Parathyroid adenoma (tissue), 2 donors: ENCODE measurements at regions not wholly inside any gene's neighbourhood (a gene's known extent, or its start where the extent isn't known, plus 50 kb on each side); places are given as distances from the start of the nearest gene placed in this dataset.

Experiments used
- H2AFZ ChIP-seq: fragments of 300-600 bp; sonication (generic); one replicate; pipeline ENCODE4 v1.7.0; 2017; ENCODE audit warnings: antibody characterized with exemption, mild to moderate bottlenecking
- H3K27ac ChIP-seq: fragments of 300-600 bp; sonication (generic); one replicate; pipeline ENCODE4 v1.7.0; 2017
- H3K27me3 ChIP-seq: fragments of 300-600 bp; sonication (generic); one replicate; pipeline ENCODE4 v1.7.0; 2017; ENCODE audit warnings: low read length; ENCODE audit not compliant: control insufficient read depth, insufficient read depth
- H3K36me3 ChIP-seq: fragments of 300-600 bp; sonication (generic); one replicate; pipeline ENCODE4 v1.7.0; 2017; ENCODE audit warnings: low read length; ENCODE audit not compliant: control insufficient read depth, insufficient read depth
- H3K4me1 ChIP-seq: fragments of 300-600 bp; sonication (generic); one replicate; pipeline ENCODE4 v1.7.0; 2017; ENCODE audit warnings: control low read depth
- H3K4me2 ChIP-seq: fragments of 300-600 bp; sonication (generic); one replicate; pipeline ENCODE4 v1.7.0; 2017; ENCODE audit warnings: low read length
- H3K4me3 ChIP-seq: fragments of 300-600 bp; sonication (generic); one replicate; pipeline ENCODE4 v1.7.0; 2017; ENCODE audit warnings: low read depth, low read length
- H3K79me2 ChIP-seq: fragments of 300-600 bp; sonication (generic); one replicate; pipeline ENCODE4 v1.7.0; 2017; ENCODE audit warnings: control low read depth
- H3K9ac ChIP-seq: fragments of 300-600 bp; sonication (generic); one replicate; pipeline ENCODE4 v1.7.0; 2017; ENCODE audit warnings: mild to moderate bottlenecking
- H3K9me3 ChIP-seq: fragments of 300-600 bp; sonication (generic); one replicate; pipeline ENCODE4 v1.7.0; 2017; ENCODE audit warnings: low read length; ENCODE audit not compliant: control insufficient read depth
- CTCF ChIP-seq: fragments of 300-600 bp; sonication (generic); IDR thresholded peaks from one replicate; pipeline ENCODE4 v1.7.0; 2017; ENCODE audit warnings: antibody characterized with exemption, mild to moderate bottlenecking
- donor health status: primary hyperparathyroidism.

GRCh38 chr1:94362466-94363058 lies 55.6 kb upstream of the ABCD3 start:
- H3K79me2 ChIP-seq = no peaks in the 10 kb centered on the region

GRCh38 chr1:94358630-94359599 lies 59.3 kb upstream of the ABCD3 start:
- no peak overlapping the region for H2AFZ ChIP-seq
- no peak overlapping the region for H3K27ac ChIP-seq
- H3K36me3 ChIP-seq = no peaks in the 10 kb centered on the region
- no peaks in the 10 kb centered on the region for H3K27me3 ChIP-seq
- no peaks in the 10 kb centered on the region for H3K4me1 ChIP-seq
- H3K9me3 ChIP-seq = no peaks in the 10 kb centered on the region
- no peaks in the 10 kb centered on the region for H3K79me2 ChIP-seq
- no peak overlapping the region for H3K4me2 ChIP-seq
- no peak overlapping the region for H3K4me3 ChIP-seq
- no peak overlapping the region for H3K9ac ChIP-seq
- TF ChIP-seq CTCF = no peak

More at GRCh38 chr1:94362466-94363058, 55.6 kb upstream of the ABCD3 start:
- Histone ChIP-seq H3K9me3 (no peaks in the 10 kb centered on the region), H3K27me3 (no peaks in the 10 kb centered on the region), H2AFZ (no peak overlapping the region), H3K27ac (no peak overlapping the region), H3K9ac (no peak overlapping the region), H3K4me3 (no peak overlapping the region), H3K4me1 (no peaks in the 10 kb centered on the region), H3K4me2 (no peak overlapping the region), H3K36me3 (no peaks in the 10 kb centered on the region)
- no peak for TF ChIP-seq CTCF

- no peak for TF ChIP-seq CTCF
- Histone ChIP-seq H3K9me3 (no peaks in the 10 kb centered on the region), H3K27me3 (no peaks in the 10 kb centered on the region), H3K4me3 (no peak overlapping the region), H3K4me1 (no peaks in the 10 kb centered on the region), H3K27ac (no peak overlapping the region), H3K4me2 (no peak overlapping the region), H3K9ac (no peak overlapping the region), H3K36me3 (no peaks in the 10 kb centered on the region), H3K79me2 (no peaks in the 10 kb centered on the region), H2AFZ (no peak overlapping the region)
Measured at GRCh38 chr1:94357661-94358060, 60.5 kb upstream of the ABCD3 start.

GRCh38 chr1:94355485-94355980 lies 62.7 kb upstream of the ABCD3 start:
- no peak overlapping the region for H3K4me2 ChIP-seq
- H3K9me3 ChIP-seq = no peaks in the 10 kb centered on the region
- H3K4me3 ChIP-seq = no peak overlapping the region
- no peak overlapping the region for H3K9ac ChIP-seq
- H3K4me1 ChIP-seq = no peaks in the 10 kb centered on the region
- H3K27me3 ChIP-seq = no peaks in the 10 kb centered on the region
- TF ChIP-seq CTCF = no peak
- H3K36me3 ChIP-seq = no peaks in the 10 kb centered on the region
- no peak overlapping the region for H2AFZ ChIP-seq
- H3K79me2 ChIP-seq = no peaks in the 10 kb centered on the region
- H3K27ac ChIP-seq = no peak overlapping the region
